ENCODE measurements at regions not wholly inside any gene's neighbourhood (a gene's known extent, or its start where the extent isn't known, plus 50 kb on each side); places are given as distances from the start of the nearest gene placed in this dataset.

GRCh38 chr20:55755861-55756260, 249.5 kb downstream of the CBLN4 start:
- no peak for DNase-seq (ENCODE audit: low read depth in 1 of 2, low spot score in 1 of 2)
- Histone ChIP-seq H3K9me3 (ENCODE audit: low read depth) (no peaks in the 10 kb centered on the region), H3K36me3 (no peaks in the 10 kb centered on the region), H3K4me3 (no peak overlapping the region), H3K27me3 (no peaks in the 10 kb centered on the region), H3K27ac (no peak overlapping the region), H3K4me1 (ENCODE audit: low read depth) (no peaks in the 10 kb centered on the region)
- TF ChIP-seq, protein P1, sequence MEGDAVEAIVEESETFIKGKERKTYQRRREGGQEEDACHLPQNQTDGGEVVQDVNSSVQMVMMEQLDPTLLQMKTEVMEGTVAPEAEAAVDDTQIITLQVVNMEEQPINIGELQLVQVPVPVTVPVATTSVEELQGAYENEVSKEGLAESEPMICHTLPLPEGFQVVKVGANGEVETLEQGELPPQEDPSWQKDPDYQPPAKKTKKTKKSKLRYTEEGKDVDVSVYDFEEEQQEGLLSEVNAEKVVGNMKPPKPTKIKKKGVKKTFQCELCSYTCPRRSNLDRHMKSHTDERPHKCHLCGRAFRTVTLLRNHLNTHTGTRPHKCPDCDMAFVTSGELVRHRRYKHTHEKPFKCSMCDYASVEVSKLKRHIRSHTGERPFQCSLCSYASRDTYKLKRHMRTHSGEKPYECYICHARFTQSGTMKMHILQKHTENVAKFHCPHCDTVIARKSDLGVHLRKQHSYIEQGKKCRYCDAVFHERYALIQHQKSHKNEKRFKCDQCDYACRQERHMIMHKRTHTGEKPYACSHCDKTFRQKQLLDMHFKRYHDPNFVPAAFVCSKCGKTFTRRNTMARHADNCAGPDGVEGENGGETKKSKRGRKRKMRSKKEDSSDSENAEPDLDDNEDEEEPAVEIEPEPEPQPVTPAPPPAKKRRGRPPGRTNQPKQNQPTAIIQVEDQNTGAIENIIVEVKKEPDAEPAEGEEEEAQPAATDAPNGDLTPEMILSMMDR (IDR thresholded peaks at IDR 0.05; ENCODE audit: low read depth, low read length) = no peak

DNA sequence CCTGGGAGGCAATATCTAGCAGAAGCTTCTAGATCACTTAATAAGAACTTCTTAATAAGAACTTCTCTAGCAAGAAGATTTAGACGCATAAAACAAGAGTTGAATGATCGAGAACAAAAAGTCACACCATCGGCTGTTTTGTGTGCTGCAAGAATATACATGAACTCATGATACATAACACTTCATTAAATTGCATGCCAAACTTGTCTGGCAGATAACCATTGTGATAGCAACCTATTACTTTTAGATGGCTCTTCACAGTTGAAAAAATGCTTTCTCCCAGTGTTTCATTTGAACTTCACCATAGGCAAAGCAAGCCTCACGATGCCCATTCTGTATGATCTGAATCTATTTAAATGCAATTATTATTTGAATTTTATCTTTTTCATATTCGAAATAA, 249.9 kb downstream of the CBLN4 start:
- no peak for DNase-seq (ENCODE audit: low read depth in 1 of 2, low spot score in 1 of 2)
- H3K36me3 ChIP-seq = no peaks in the 10 kb centered on the region
- no peaks in the 10 kb centered on the region for H3K27me3 ChIP-seq
- no peaks in the 10 kb centered on the region for H3K4me1 ChIP-seq (ENCODE audit: low read depth)
- no peak overlapping the region for H3K4me3 ChIP-seq
- no peaks in the 10 kb centered on the region for H3K9me3 ChIP-seq (ENCODE audit: low read depth)
- TF ChIP-seq, protein P1 (IDR thresholded peaks at IDR 0.05; ENCODE audit: low read depth, low read length) = no peak
- H3K27ac ChIP-seq = no peak overlapping the region

DNA sequence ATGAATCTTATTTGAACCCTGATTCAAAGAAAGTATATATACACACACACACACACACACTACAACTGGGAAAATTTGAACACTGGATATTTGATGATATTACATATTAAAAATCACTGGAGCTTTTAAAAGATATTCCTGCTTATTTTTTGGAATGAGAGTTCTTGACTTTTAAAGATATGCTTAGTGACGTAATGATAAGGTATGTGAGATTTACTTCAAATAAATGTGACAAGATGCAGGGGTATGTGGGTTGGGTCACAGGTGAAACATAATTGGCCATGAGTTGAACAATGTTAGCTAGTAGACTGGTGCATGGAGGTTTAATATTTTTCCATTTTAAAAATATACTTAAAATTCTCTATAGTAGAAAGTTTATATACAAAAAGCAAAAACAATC, 258.6 kb downstream of the CBLN4 start:
- TF ChIP-seq, protein P1 (IDR thresholded peaks at IDR 0.05; ENCODE audit: low read depth, low read length) = no peak
- H3K27ac ChIP-seq = no peak overlapping the region
- no peaks in the 10 kb centered on the region for H3K27me3 ChIP-seq
- DNase-seq (ENCODE audit: low read depth in 1 of 2, low spot score in 1 of 2) = no peak
- H3K36me3 ChIP-seq = no peaks in the 10 kb centered on the region
- H3K4me3 ChIP-seq = no peak overlapping the region
- H3K9me3 ChIP-seq (ENCODE audit: low read depth) = no peaks in the 10 kb centered on the region
- no peaks in the 10 kb centered on the region for H3K4me1 ChIP-seq (ENCODE audit: low read depth)

- Histone ChIP-seq H3K4me3 (no peak overlapping the region), H3K27ac (no peak overlapping the region), H3K27me3 (no peaks in the 10 kb centered on the region), H3K4me1 (ENCODE audit: low read depth) (no peaks in the 10 kb centered on the region), H3K36me3 (no peaks in the 10 kb centered on the region), H3K9me3 (ENCODE audit: low read depth) (no peaks in the 10 kb centered on the region)
- no peak for DNase-seq (ENCODE audit: low read depth in 1 of 2, low spot score in 1 of 2)
- TF ChIP-seq, protein P1 (IDR thresholded peaks at IDR 0.05; ENCODE audit: low read depth, low read length) = no peak
Observed at GRCh38 chr20:55745840-55746239, 259.5 kb downstream of the CBLN4 start.

GRCh38 chr20:55744896-55745295, 260.4 kb downstream of the CBLN4 start:
- no peaks in the 10 kb centered on the region for H3K9me3 ChIP-seq (ENCODE audit: low read depth)
- no peaks in the 10 kb centered on the region for H3K36me3 ChIP-seq
- no peaks in the 10 kb centered on the region for H3K4me1 ChIP-seq (ENCODE audit: low read depth)
- TF ChIP-seq, protein P1 (IDR thresholded peaks at IDR 0.05; ENCODE audit: low read depth, low read length) = no peak
- no peak overlapping the region for H3K4me3 ChIP-seq
- peak in 1 of 2 donors; percentile 12 for DNase-seq (ENCODE audit: low read depth in 1 of 2, low spot score in 1 of 2)
- no peak overlapping the region for H3K27ac ChIP-seq
- no peaks in the 10 kb centered on the region for H3K27me3 ChIP-seq

- no peak overlapping the region for H3K27ac ChIP-seq
- DNase-seq (ENCODE audit: low read depth in 1 of 2, low spot score in 1 of 2) = no peak
- H3K36me3 ChIP-seq = no peaks in the 10 kb centered on the region
- H3K9me3 ChIP-seq (ENCODE audit: low read depth) = no peaks in the 10 kb centered on the region
- no peaks in the 10 kb centered on the region for H3K27me3 ChIP-seq
- TF ChIP-seq, protein P1 (IDR thresholded peaks at IDR 0.05; ENCODE audit: low read depth, low read length) = no peak
- H3K4me1 ChIP-seq (ENCODE audit: low read depth) = no peaks in the 10 kb centered on the region
- no peak overlapping the region for H3K4me3 ChIP-seq
Observed at GRCh38 chr20:55741801-55742200, 263.5 kb downstream of the CBLN4 start.
